Endothelial cell of umbilical vein (primary cell): ENCODE measurements at regions not wholly inside any gene's neighbourhood (a gene's known extent, or its start where the extent isn't known, plus 50 kb on each side); places are given as distances from the start of the nearest gene placed in this dataset.

Experiments used
- MYC ChIP-seq: IDR thresholded peaks from one replicate; pipeline ENCODE4 v1.6.1; 2011; ENCODE audit warnings: mild to moderate bottlenecking, low read depth, low read length
- POLR2A ChIP-seq: IDR thresholded peaks from 2 replicates; pipeline ENCODE4 v1.6.1; 2012; ENCODE audit warnings: low read depth, mild to moderate bottlenecking, control low read depth, low read length
- POLR2AphosphoS5 ChIP-seq: IDR thresholded peaks from 2 replicates; pipeline ENCODE4 v1.6.1; 2012; ENCODE audit warnings: low read depth, mild to moderate bottlenecking, control low read depth, low read length, moderate library complexity; ENCODE audit not compliant: insufficient read depth
- TF ChIP-seq, protein P1 (sequence below), 2 donors: IDR thresholded peaks; 1 replicate in 1 of 2; 2 replicates in 1 of 2; pipeline ENCODE4 v1.5.1; 2011; ENCODE audit warnings: low read length in 2 of 2, mild to moderate bottlenecking in 2 of 2, moderate library complexity in 2 of 2, control low read depth in 1 of 2, inconsistent platforms in 1 of 2, low read depth in 1 of 2; ENCODE audit not compliant: insufficient read depth in 1 of 2; ENCODE audit errors: extremely low read depth in 1 of 2

DNA sequence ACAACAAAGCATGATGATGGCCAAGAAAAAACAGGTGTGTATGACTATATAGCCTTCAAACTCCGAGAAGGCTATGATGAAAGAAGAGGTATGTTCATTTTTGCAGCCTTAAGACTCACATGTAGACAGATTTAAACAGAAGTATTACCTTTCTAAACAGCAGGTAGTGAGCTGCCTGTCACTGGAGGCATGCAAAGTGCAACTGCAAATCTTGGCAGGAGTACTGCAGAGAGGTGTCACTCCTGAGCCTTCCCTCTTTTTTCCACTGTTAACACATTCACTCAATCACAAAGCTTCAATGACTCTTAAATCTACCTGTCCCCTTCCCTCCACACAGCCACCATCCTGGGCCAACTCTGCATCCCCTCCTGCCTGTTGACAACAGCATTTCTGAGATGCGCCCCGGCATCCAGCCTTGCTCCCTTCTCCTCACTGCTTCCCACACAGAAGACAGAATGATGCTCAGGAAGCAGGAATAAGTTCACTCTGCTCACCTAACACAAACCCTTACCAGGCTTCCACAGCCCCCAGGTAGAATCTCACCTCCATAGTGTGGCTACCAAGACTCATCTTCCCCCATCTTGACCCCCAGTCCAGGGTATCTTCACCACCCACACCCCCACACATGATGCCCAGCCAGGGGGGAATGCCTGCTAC lies 161.9 kb upstream of the ZMIZ1 start:
- TF ChIP-seq, protein P1, sequence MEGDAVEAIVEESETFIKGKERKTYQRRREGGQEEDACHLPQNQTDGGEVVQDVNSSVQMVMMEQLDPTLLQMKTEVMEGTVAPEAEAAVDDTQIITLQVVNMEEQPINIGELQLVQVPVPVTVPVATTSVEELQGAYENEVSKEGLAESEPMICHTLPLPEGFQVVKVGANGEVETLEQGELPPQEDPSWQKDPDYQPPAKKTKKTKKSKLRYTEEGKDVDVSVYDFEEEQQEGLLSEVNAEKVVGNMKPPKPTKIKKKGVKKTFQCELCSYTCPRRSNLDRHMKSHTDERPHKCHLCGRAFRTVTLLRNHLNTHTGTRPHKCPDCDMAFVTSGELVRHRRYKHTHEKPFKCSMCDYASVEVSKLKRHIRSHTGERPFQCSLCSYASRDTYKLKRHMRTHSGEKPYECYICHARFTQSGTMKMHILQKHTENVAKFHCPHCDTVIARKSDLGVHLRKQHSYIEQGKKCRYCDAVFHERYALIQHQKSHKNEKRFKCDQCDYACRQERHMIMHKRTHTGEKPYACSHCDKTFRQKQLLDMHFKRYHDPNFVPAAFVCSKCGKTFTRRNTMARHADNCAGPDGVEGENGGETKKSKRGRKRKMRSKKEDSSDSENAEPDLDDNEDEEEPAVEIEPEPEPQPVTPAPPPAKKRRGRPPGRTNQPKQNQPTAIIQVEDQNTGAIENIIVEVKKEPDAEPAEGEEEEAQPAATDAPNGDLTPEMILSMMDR (IDR thresholded peaks at IDR 0.05; ENCODE audit: extremely low read depth in 1 of 2, insufficient read depth in 1 of 2, low read depth in 1 of 2, low read length in 2 of 2) = no peak
- TF ChIP-seq MYC = no peak
- no peak for TF ChIP-seq POLR2AphosphoS5
- no peak for TF ChIP-seq POLR2A
